ENCODE measurements at regions not wholly inside any gene's neighbourhood (a gene's known extent, or its start where the extent isn't known, plus 50 kb on each side); places are given as distances from the start of the nearest gene placed in this dataset.

DNA sequence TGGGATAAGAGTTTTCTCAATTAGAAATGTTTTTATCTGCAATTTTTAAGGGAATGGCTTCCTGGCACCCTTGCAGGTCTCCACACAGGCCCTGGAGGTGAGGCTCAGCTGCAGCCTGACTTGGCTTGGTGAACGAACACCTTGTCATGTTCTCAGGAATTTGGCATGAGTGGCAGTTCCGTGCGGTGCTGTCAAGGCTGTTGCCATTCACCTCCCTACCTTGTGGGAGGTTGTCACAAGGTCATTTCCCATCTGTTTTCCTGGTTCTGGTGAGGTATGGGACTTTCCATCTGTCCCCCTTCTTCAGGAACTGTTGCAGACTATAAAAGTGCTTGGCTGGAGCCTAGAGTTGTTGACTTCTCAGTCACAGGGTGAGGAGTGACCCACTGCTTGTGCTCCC lies 82.9 kb downstream of the ELOVL4 start:
- DNase-seq (ENCODE audit: low read depth in 2 of 2) = no peak

DNA sequence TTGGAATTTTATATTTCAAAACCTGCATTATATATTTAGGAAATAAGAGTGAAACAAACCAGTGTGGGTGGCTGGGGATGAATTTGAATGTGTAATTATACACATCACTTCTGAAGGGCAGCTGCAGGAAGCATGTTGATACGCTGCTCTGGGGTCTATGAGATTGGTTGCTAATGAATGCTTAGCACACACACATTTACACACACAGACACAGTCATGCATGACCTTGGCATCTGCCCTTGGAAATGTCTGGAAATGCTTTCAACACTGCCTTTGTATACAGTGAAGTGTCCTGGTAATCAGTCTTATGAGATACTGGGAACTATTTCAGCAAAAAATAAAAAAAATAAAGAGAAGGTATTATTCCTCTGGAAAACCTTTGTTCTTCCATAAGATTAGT lies 83.4 kb downstream of the ELOVL4 start:
- no peak for DNase-seq (ENCODE audit: low read depth in 2 of 2)

DNA sequence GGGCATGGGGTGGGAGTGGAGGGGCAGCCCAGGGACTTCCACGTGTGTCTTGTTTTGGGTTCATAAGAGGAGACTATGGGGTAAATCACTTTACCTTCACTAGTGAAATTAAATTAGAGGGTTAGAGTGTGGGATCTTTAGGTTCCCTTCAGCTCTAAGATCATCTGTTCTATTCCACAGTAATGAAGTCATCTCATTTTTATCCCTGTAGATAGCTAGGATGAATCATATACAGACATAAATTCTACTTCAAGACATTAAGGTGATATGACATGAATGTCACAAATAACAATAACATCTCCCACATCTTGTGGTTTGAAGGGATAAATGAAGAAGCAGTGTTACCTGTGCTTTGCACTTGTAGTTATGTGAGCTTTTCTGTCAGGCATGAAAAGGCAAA lies 83.8 kb downstream of the ELOVL4 start:
- no peak for DNase-seq (ENCODE audit: low read depth in 2 of 2)

DNA sequence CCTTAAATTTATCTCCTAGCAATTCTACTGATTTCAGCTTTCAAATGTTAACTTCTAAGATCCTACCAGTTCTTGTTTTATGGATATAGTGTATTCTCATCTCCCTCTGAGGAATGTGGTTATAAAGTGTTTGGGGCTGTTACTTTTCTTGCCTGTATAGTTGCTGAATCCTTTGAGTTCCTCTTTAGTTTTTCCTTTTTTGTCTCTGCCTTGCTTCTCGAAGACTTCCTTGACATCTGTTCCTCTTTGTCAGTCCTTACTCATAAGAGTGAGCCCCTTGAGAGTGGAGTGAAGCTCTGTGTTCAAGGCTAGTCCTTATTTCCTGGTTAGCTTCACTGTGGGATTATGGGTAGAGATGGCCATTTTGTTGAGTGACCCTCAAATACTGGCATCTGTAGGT lies 84.6 kb downstream of the ELOVL4 start:
- no peak for DNase-seq (ENCODE audit: low read depth in 2 of 2)

DNA sequence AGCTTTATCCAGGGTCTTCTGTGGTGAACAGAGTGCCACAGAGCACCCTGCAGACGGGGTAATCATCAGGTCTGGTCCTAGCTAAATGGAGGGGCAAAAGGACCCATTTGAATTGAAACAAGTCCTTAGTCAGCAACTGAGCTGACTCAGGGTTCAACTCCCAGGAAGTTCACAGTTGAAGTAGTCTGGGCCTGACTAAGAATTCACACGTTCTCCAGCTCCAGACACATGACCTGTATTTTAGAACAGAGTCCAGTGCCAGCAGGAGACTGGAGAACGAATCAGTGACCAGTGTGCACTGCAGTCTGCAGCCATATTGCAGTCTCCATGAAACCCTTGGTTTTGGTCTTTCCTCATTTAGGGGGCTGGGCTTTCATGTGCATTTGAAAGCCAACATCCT lies 85.2 kb downstream of the ELOVL4 start:
- DNase-seq (ENCODE audit: low read depth in 2 of 2) = no peak

DNA sequence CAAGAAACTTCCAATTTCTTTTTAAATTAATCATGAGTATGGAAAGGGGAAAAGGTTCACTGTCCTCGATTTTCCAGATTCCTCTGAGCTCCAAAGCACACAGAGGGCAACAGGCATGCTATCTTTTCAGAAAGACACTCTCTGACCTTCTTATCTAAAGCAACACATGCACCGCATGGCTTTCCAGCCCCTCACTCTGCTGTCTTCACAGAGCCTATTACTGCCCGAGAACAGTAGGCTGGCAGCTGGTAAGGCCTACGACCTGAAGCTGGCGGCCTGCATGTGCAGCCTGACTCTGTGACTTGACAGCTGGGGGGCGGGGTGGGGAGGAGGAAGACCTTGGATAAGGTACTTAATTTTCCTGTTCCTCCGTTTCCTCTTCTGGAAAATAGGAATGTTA lies 86.3 kb downstream of the ELOVL4 start:
- no peak for DNase-seq (ENCODE audit: low read depth in 2 of 2)

DNA sequence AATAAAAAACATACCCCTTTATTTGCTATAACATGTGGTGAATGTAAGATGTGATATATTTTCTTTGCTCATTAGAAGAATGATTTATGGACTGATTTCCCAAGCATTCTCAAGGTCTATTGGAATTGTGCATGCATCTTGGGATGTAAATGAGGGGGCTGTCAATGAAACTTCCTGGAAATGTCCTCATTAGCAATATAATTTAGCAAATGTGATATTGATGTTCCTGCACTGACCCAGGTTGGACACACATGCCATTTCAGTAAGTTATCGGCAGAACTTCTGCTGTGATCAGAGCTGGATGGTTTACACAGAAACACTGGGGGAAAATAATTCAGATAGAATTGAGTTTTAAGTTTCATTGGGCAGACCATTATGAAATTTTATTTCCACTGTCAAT lies 99.9 kb downstream of the ELOVL4 start:
- DNase-seq (ENCODE audit: low read depth in 2 of 2) = no peak

DNA sequence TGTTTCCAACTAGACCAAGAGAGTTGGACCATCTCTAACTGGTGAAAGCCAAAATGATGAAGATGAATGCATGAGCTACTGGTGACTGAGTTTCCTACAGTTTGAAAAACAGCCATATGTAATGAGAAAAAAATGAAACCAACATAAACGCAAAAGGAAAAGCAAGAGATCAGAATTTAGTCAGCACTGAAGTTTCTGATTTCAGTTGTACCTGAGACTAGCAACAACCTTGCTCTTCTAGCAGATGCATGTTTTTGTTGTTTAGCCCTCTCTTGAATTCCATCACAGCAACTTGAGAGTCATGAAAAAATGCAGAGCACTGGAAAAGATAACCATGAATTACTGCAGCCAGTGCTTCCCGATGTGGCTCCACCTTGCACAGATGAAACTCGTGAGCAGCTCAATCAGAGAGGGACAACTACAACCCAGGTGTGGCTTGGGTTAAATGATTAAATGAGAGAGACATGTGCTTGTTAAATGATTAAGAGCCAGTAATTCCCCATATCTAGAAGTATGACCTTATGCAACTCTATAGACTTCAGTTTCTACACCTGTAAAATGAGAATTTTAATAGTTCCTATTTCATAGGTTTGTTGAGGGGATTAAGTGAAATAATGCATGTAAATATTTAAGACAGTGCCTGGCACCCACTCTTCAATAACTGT lies 104.8 kb downstream of the ELOVL4 start:
- DNase-seq (ENCODE audit: low read depth in 2 of 2) = no peak

DNA sequence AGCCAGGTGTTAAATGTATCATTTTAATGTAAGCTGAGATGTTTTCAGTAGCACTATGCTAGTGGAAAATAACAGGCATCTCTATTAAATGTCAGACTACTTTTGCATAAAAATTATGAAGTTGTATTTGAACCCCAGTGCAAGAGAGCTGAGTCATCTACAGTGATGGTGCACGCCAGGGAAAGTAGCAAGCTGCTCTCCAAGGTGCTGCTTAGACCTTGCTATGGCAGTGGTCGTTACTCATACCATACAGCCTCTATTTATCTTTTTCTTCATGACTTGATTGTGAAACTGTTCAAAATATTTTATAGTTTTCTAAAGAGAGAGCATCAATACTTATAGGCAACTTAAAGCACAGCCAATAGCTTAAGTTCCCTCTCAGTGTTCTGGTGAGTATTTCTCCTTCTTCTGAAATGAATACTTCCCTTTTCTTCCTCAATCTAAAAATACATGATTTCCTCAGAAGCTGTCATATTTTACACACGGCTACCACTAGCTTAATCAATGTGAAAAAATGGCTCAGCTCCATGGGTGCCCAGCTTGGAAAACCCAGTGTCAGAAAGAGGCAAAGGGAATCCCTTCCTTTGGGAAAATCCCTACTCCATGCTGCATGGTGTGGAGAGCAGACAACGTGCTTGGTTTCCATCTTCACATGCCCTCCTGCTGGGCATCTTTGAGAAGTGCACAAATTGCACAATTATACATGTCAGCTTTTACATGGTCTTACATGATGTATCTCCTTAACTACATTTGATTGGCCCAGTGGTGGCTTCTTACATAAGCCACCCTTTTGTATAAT lies 105.6 kb downstream of the ELOVL4 start:
- no peak for DNase-seq (ENCODE audit: low read depth in 2 of 2)

DNA sequence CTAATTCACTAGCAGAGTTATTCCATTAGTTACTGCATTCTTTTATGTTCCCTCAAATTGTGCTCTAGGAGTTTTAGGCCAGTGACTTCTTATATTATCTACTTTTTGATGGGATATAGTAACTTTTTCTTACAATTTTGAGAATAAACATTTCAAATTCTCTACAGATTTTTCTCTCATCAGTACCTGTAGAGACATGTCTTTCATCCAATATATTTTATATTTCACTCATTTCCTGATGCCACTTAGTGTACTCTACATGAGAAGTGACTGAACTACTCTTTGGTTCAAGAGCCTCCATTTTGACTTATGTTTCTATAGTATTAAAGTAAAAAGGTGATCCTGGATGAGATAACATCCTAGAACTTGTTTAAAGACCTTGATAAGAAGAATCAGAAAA lies 108.5 kb downstream of the ELOVL4 start:
- DNase-seq (ENCODE audit: low read depth in 2 of 2) = no peak

DNA sequence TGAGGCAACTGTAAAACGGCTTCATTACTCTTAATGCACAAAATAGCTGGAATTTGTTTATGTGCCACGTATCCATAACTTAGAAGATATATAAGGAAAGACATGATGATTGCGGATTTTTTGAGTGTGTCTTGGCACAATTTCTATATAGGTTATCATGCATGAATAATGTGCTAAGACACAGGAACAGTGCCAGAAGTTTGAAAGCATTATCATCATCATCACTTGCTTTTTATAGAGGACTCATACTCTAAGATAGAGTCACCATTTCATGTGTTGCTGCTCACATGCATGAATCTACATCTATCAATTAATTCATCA lies 113.4 kb downstream of the ELOVL4 start:
- DNase-seq (ENCODE audit: low read depth in 2 of 2) = no peak

DNA sequence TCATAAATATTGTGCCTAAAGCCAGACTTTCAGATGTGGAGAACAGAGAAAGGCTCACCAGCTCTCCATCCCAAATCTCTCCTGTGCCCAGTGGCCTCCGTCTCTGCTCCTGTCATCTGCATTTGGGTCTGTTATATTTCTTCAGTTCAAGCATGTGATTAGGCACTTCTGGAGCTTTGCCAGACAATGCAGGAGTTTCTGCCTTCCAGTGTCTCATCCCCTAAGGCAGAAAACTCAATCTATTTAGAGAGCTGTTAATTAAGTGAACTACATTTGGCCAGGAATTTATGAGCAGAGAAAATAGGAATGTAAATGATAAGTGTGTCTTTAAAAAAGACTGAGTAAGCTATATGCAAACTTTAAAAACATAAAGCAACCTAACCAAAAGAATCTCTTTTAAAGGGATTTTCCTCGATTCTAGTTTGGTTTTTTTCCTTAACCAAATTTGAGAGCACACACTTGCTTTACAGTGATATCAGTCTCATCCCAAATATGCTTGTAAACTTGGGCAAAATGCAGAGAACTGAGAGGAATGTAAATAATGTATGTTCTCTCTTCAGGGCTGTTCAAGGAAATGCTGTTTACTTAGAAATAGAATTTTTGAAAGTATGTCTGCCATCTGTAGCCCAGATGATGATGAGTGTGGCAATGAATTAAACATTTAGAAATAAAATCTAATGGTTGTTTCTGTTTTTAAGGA lies 113.9 kb downstream of the ELOVL4 start:
- no peak for DNase-seq (ENCODE audit: low read depth in 2 of 2)

DNA sequence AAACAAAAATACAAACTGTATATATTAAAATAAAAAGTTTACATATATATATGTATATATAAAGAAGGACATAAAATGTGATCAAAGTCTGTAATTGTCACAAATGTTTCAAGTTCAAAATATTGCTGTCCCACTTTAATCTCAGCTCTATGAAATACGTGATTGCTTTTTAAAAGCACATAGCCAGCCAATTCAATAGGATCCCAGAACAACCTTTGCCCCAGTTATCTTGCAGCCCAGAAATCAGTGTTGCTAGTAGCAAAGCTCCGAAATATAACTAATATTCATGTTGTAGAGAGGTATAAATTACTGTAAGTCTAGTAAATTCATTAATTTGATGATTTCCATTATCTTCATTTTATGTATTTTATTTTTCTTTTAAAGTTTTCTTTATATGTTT lies 114.6 kb downstream of the ELOVL4 start:
- DNase-seq (ENCODE audit: low read depth in 2 of 2) = no peak

DNA sequence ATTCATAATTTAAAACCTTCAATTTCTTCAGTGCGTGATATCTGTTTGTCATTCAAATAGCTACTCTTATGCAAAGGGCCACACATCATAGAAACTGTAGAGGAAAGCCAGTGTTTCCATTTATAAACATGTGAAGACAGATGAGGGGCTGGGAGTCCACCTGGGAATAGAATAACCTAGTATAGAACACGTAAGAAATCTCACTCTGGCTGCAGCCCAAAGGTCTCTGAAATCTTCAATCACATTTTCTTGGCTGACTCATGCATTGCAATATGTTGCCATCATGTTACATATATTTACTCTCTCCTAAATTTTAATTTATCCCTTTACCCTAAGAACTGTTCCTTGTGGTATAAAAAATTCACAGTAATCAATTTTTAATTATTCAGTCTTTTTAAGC lies 123.2 kb downstream of the ELOVL4 start:
- no peak for DNase-seq (ENCODE audit: low read depth in 2 of 2)

DNA sequence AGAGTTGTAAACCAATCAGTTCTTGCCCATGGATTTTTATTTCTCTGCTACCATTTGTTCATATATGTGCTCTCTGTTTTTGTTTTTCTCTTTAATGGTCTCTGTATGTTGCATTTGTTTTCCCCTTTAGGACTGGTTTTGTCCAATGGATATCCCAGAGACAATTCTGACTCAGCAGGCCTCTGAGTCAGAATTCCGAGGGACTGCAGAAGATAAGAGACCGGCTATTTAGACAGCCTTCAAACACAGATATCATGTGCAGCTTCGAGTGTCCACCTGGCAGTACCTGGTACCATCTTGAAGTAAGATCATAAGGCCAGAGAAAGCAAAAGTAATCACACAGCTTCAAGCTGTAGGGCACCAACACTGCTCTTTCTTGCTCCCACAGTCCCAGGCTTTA lies 125.5 kb downstream of the ELOVL4 start:
- no peak for DNase-seq (ENCODE audit: low read depth in 2 of 2)

DNA sequence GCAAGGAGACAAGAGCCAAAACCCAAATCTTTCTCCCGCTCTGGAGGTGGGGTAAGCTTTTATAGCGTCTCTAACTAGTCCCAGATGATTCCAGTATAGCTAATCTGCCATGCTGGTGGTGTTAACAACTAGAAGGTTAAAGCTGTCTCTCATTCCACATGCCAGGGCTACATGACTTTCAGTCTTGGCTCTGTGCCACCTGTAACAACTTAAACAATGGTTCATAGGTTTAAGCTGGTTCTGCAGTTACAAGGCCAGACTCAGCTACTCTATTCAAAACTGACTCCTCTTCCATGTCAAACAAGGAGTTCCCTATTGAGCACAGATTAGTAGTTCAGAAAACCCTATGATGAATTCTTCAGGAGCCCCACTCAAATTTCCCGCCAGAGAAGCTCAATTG lies 128.9 kb downstream of the ELOVL4 start:
- DNase-seq (ENCODE audit: low read depth in 2 of 2) = no peak

DNA sequence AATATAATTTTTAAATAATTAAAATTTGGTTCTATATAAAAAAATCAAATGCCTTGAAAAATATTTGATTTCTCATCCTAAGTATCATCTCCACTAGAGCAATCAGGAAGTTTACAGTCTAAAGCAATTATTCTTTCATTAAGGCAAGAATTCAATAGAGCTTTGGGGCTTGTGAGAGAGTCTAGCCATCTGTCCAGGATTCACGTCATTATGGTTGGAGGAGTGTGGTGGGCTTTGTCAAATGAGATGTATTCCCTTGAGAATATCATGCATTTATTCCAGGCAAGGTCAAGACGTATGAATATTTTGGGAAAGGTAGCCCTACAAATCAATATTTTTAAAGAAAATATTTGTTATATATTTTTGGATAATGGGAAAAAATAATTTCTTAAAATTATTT lies 132.4 kb downstream of the ELOVL4 start:
- no peak for DNase-seq (ENCODE audit: low read depth in 2 of 2)

DNA sequence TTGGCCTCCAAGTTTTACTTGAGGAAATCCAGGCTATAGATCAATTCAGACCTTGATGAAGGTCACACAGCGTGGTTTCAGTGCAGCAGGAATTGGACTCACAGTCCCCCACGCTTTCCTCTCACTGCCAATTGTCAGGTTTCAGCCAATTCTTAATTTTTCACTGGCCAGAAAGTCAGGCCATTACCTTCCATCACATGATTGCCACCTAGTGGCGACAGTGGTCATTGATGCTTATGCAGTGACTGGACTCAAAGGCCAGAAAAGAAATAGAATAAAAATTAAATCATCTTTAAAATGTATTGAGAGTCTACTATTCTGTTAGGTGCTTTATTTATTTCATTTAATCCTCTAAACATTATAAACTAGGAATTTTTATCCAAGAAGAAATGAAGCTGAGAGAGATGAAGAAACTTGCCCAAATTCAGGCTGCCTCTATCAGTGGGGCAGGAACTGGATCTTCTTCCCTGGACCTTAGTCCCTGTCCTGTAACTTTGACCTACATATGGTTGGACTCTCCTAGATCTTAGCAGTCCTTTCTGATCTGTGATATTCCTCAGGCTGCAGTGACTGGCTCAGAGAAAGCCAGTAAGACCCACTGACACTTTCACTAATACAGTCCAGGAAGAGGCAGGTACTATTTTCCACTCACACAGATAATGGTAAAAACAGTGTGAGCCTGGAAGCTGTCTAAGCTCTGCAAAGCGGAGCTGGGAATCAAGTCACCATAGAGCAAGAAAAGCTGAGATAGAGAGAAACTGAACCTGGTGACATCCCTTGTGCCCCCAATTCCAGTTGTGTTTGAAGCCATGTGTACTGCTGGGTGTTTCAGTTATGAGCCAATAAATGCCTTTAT lies 133.3 kb downstream of the ELOVL4 start:
- peak; percentile 7 to 30 for DNase-seq (ENCODE audit: low read depth in 2 of 2)

DNA sequence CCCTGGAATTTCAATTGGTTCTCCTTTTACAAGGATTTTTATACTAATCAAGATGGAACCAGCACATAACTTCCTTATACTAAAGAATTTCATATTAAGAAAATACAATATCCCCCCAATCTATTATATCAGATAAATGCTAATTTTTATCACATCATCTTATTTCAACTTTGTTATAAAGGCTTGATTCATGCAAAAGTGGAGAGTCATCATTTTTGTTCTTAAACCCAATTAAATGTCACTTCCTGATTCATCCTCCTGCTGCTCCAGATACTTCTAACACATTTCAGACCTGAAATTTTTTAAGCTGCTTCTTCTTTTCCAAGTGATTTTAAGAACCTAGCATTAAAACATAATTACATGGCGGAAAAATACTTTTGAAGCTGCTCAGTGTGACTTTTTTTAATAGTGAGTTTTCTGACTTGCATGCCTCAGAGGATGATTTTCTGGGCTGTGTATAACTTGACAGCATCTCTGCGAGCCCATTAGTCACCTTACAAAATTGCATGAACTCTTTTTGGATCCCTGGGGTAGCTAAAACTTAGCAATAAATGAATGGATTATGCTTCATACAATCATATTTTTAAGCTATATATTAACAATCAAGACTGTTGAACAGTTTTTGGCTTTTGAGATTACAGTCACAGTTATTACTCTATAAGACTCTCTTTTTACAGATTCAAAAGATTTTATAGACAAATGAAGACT lies 134.1 kb downstream of the ELOVL4 start:
- no peak for DNase-seq (ENCODE audit: low read depth in 2 of 2)

DNA sequence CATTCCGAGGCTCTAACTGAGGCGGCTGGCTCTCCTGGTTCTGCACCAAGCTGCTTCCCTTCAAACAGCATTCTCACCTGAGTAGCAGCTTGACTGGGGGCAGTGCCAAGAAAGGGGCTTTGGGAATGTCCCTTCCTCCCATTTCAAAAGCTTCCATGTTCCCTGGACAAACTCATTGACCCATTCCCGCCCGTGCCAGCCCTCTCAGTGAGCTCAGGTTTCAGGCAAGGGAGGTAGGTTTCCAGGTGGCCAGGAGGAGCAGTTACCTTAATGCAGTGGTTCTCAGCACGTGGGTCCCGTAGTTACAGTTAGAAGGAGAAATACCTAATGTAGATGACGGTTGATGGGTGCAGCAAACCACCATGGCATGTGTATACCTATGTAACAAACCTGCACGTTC lies 135.2 kb downstream of the ELOVL4 start:
- no peak for DNase-seq (ENCODE audit: low read depth in 2 of 2)

DNA sequence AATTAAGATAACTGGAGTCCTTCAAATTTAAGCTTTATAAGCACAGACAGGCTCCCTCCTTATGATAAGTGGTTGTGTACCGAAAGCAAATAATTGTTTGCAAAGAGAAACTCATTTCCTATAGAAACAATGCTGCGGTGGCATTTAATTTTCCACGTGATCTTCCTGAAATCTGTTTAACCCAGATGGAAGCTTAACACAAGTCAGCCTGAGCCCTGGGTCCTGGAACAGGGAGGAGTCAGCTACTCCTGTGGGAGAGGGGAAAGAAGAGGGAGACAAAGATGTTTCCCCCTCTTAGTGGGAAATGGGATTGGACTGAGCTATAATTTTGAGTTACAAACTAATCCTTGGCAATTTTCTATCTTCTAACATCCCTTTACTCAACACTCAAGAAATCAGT lies 136.5 kb downstream of the ELOVL4 start:
- no peak for DNase-seq (ENCODE audit: low read depth in 2 of 2)
